Activated naive CD4-positive, alpha-beta T cell treated with anti-CD3 and anti-CD28 coated beads for 36 hours (primary cell): ENCODE measurements at regions not wholly inside any gene's neighbourhood (a gene's known extent, or its start where the extent isn't known, plus 50 kb on each side); places are given as distances from the start of the nearest gene placed in this dataset.

Source experiments
- CTCF ChIA-PET: fragments of 350-600 bp; sonication (Branson Sonifier 250); formaldehyde crosslinking; loops from one replicate; lab custom pipeline; 2021; ENCODE audit warnings: antibody characterized with exemption; lab: Charles Lee
- DNase-seq: peaks from one replicate; pipeline ENCODE4 v3.0.0-alpha.2; 2020
- H3K27ac Mint-ChIP-seq: one replicate; pipeline ENCODE4 v1.8.0; 2021; ENCODE audit warnings: mild to moderate bottlenecking, mixed read lengths
- H3K27me3 Mint-ChIP-seq: one replicate; pipeline ENCODE4 v1.8.0; 2021; ENCODE audit warnings: low read depth, mixed read lengths
- H3K36me3 Mint-ChIP-seq: one replicate; pipeline ENCODE4 v1.8.0; 2021; ENCODE audit warnings: low read depth, mixed read lengths
- H3K4me1 Mint-ChIP-seq: one replicate; pipeline ENCODE4 v1.8.0; 2021; ENCODE audit warnings: low read depth, mixed read lengths
- H3K4me3 Mint-ChIP-seq: one replicate; pipeline ENCODE4 v1.8.0; 2021; ENCODE audit warnings: mild to moderate bottlenecking, moderate library complexity, mixed read lengths
- H3K9me3 Mint-ChIP-seq: one replicate; pipeline ENCODE4 v1.8.0; 2021; ENCODE audit warnings: mixed read lengths
- intact Hi-C: fragments of 100-400 bp; cut with micrococcal nuclease; formaldehyde crosslinking; loops from one replicate; pipeline ENCODE4 v1.15.1; 2023

DNA sequence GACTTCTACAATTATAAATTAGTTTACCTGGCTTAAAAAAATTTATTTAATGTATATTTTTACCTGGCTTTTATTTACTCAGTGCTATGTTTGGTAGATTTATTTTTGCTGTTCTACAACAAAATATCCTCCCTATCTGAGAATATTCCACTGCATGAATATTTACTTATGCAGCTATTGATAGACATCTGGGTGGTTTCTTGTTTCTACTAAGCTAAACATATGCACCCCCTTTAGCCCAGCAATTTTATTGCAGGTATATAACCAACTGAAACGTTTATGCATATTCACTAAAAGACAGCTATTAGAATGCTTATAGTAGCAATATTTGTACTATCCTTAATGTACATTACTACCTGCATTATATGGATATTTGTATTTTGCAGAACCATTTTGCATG is 187.7 kb upstream of the CPHXL start:
- Mint-ChIP-seq H3K36me3 (no peaks in the 10 kb centered on the region), H3K4me1 (no peaks in the 10 kb centered on the region), H3K27me3 (peaks cover 3% of the 10 kb centered on the region), H3K27ac (no peak overlapping the region), H3K4me3 (no peak overlapping the region), H3K9me3 (no peaks in the 10 kb centered on the region)
- CTCF ChIA-PET: no interaction called here
- no peak for DNase-seq
- intact Hi-C loops: no loop called here

DNA sequence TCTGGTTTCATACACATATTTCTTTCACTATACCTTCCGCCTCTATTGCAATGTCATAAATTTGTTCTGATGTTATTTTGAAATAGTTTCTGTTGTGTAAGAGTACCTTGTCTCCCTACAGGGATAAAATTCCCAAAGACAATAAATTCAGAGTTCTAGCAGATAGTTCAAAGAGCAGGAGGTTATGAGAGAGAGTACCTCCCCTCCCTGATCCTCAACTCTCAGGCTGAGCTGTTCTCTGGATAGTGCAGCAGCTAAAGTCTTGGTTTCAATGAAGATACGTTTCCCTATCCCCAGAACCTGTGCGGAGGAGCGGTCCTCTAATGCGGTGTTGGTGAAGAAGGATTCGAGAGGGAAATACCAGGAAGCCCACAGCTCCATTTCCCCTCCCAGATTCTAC is 190.2 kb upstream of the CPHXL start:
- Mint-ChIP-seq H3K4me3 (no peak overlapping the region), H3K27me3 (peaks cover 8% of the 10 kb centered on the region), H3K27ac (no peak overlapping the region)

DNA sequence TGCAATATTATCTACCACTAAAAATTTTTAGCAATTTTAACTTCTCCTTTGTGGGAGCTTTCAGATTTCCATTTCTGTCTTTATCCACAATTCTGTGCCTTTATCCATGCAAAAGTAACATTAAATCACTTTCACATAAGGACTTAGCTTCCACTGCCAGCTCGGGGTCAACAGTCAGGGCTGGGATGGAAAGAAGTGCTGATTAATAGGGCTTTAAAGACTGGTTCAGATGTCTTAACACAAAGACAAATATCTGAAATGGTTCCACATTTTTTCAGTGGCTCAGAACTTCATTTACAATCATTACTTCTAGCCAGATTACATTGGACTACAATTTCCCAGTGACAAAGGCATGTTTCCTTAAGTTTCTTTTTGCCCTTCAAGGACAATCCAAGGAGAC is 191.8 kb upstream of the CPHXL start:
- no peaks in the 10 kb centered on the region for H3K36me3 Mint-ChIP-seq
- intact Hi-C loops: no loop called here
- DNase-seq: no peak
- CTCF ChIA-PET: interaction anchor here (0.6 kb wide), 1 partner anchor 1861 kb away, joined by 5 read pairs; no protein-coding TSS in a partner anchor
- H3K27me3 Mint-ChIP-seq: peaks cover 4% of the 10 kb centered on the region
- H3K4me1 Mint-ChIP-seq: no peaks in the 10 kb centered on the region
- no peaks in the 10 kb centered on the region for H3K9me3 Mint-ChIP-seq
- no peak overlapping the region for H3K27ac Mint-ChIP-seq
- no peak overlapping the region for H3K4me3 Mint-ChIP-seq

More for the DNA sequence above, 190.2 kb upstream of the CPHXL start:
- intact Hi-C loops: no loop called here
- CTCF ChIA-PET: no interaction called here
- no peaks in the 10 kb centered on the region for H3K36me3 Mint-ChIP-seq
- no peaks in the 10 kb centered on the region for H3K4me1 Mint-ChIP-seq
- no peak for DNase-seq
- H3K9me3 Mint-ChIP-seq: no peaks in the 10 kb centered on the region

DNA sequence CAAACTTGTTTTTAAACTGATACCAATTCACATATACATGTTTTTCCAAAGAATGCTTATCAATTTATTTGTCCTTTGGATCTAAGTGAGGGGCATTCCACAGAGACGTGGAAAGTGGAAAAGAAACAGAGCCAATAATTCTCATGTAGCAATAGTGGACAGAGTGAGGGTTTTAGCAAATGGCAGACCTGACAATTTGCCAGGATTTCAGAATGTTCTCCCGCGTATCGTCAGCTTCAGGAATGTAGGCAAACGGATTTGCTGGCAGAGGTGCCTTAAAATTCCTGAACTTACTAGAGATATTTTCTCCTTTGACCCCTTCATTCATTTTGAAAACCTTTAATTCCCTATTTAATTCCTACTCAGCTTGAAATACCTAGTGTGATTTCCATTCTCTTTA is 193.4 kb upstream of the CPHXL start:
- no peak for DNase-seq
- CTCF ChIA-PET: no interaction called here
- Mint-ChIP-seq H3K27me3 (peaks cover 4% of the 10 kb centered on the region), H3K4me1 (no peaks in the 10 kb centered on the region), H3K27ac (no peak overlapping the region), H3K36me3 (no peaks in the 10 kb centered on the region), H3K4me3 (no peak overlapping the region), H3K9me3 (no peaks in the 10 kb centered on the region)
- intact Hi-C loops: no loop called here

GRCh38 chr16:75921281-75921680 is 195.0 kb upstream of the CPHXL start:
- H3K4me1 Mint-ChIP-seq: no peaks in the 10 kb centered on the region
- no peak for DNase-seq
- intact Hi-C loops: no loop called here
- CTCF ChIA-PET: interaction anchor here (0.7 kb wide), 2 partner anchors 290 to 1249 kb away, joined by 3 to 4 read pairs; no protein-coding TSS in a partner anchor
- no peak overlapping the region for H3K27ac Mint-ChIP-seq
- H3K9me3 Mint-ChIP-seq: no peaks in the 10 kb centered on the region
- H3K4me3 Mint-ChIP-seq: no peak overlapping the region
- H3K27me3 Mint-ChIP-seq: peaks cover 4% of the 10 kb centered on the region
- no peaks in the 10 kb centered on the region for H3K36me3 Mint-ChIP-seq

DNA sequence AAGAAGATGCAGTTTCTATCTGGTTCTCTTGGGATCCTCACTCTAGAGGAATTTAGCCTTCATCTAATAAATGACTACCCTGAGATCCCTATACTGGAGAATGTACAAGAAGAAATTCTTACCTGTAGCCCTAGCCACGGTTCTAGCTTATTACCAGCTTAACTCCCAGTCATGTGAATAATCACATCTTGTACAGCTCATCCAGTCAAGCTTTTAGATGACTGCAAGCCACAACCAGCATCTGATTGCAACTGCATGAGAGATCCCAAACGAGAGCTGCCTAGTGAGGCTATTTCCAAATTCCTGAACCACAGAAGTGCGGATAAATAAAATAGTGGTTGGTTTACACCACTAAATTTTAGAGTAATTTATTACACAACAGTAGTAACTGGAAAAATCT is 196.0 kb upstream of the CPHXL start:
- no peaks in the 10 kb centered on the region for H3K4me1 Mint-ChIP-seq
- H3K4me3 Mint-ChIP-seq: no peak overlapping the region
- H3K36me3 Mint-ChIP-seq: no peaks in the 10 kb centered on the region
- CTCF ChIA-PET: no interaction called here
- H3K27ac Mint-ChIP-seq: no peak overlapping the region
- no peaks in the 10 kb centered on the region for H3K9me3 Mint-ChIP-seq
- intact Hi-C loops: no loop called here
- no peak for DNase-seq
- H3K27me3 Mint-ChIP-seq: peaks cover 4% of the 10 kb centered on the region

DNA sequence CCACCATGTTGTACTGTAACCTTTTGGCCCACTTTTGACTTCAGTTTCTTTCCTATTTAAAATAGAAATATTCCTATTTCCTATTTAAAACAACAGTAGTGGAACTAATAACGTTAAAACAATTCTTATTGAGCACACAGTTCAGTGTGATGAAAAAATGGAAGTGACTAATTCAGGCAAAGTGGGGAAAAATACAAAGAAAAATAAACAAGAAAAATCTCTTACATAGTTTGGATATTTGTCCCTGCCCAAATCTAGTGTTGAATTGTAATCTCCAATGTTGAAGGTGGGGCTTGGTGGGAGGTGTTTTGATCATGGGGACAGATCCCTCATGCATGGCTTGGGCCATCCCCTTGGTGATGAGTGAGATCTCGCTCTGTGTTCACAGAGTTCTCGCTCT is 198.1 kb upstream of the CPHXL start:
- peaks cover 4% of the 10 kb centered on the region for H3K27me3 Mint-ChIP-seq
- CTCF ChIA-PET: no interaction called here
- intact Hi-C loops: no loop called here
- no peak overlapping the region for H3K27ac Mint-ChIP-seq
- no peak for DNase-seq
- H3K36me3 Mint-ChIP-seq: no peaks in the 10 kb centered on the region
- H3K4me1 Mint-ChIP-seq: no peaks in the 10 kb centered on the region
- H3K4me3 Mint-ChIP-seq: no peak overlapping the region
- no peaks in the 10 kb centered on the region for H3K9me3 Mint-ChIP-seq

GRCh38 chr16:75927810-75928209 is 201.5 kb upstream of the CPHXL start:
- Mint-ChIP-seq H3K36me3 (no peaks in the 10 kb centered on the region), H3K27me3 (no peaks in the 10 kb centered on the region)
- CTCF ChIA-PET: interaction anchor here (0.5 kb wide), 1 partner anchor 390 kb away, joined by 4 read pairs; no protein-coding TSS in a partner anchor

DNA sequence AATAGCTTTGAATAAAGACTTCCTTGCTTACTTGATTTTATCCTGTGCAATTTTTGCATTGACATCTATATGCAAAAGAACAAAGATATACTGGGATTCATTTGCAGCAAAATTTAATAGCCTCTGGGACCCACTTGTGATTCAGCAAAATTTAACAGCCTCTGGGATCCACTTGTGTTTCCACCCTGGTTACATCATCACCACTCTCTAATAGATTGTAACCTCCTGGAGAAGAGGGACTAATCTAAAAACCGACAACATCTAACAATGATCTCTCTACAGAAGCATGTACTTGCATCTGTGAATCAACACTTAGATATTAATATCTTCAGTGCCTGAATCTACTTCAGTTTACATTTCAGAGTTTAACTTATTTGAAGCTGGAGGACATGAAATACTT is 202.0 kb upstream of the CPHXL start:
- intact Hi-C loops: no loop called here
- CTCF ChIA-PET: interaction anchor here (0.5 to 0.6 kb wide), 2 partner anchors 391 to 1093 kb away, joined by 3 to 4 read pairs; no protein-coding TSS in a partner anchor
- no peak for DNase-seq
- no peaks in the 10 kb centered on the region for H3K36me3 Mint-ChIP-seq
- H3K4me1 Mint-ChIP-seq: no peaks in the 10 kb centered on the region
- H3K27me3 Mint-ChIP-seq: no peaks in the 10 kb centered on the region
- peaks cover 4% of the 10 kb centered on the region for H3K9me3 Mint-ChIP-seq
- no peak overlapping the region for H3K27ac Mint-ChIP-seq
- no peak overlapping the region for H3K4me3 Mint-ChIP-seq

More at GRCh38 chr16:75927810-75928209, 201.5 kb upstream of the CPHXL start:
- intact Hi-C loops: no loop called here
- no peaks in the 10 kb centered on the region for H3K4me1 Mint-ChIP-seq
- DNase-seq: no peak
- no peak overlapping the region for H3K4me3 Mint-ChIP-seq
- H3K27ac Mint-ChIP-seq: no peak overlapping the region
- H3K9me3 Mint-ChIP-seq: peaks cover 4% of the 10 kb centered on the region

- H3K36me3 Mint-ChIP-seq: no peaks in the 10 kb centered on the region
- no peaks in the 10 kb centered on the region for H3K27me3 Mint-ChIP-seq
- no peak overlapping the region for H3K4me3 Mint-ChIP-seq
- peaks cover 4% of the 10 kb centered on the region for H3K9me3 Mint-ChIP-seq
- intact Hi-C loops: no loop called here
- H3K27ac Mint-ChIP-seq: no peak overlapping the region
- CTCF ChIA-PET: interaction anchor here (0.6 kb wide), 1 partner anchor 1092 kb away, joined by 3 read pairs; no protein-coding TSS in a partner anchor
- no peaks in the 10 kb centered on the region for H3K4me1 Mint-ChIP-seq
- DNase-seq: no peak
Measured at GRCh38 chr16:75929046-75929445, 202.8 kb upstream of the CPHXL start.

- no peak for DNase-seq
- CTCF ChIA-PET: no interaction called here
- intact Hi-C loops: no loop called here
- no peaks in the 10 kb centered on the region for H3K36me3 Mint-ChIP-seq
- peaks cover 4% of the 10 kb centered on the region for H3K9me3 Mint-ChIP-seq
- H3K4me3 Mint-ChIP-seq: no peak overlapping the region
- no peak overlapping the region for H3K27ac Mint-ChIP-seq
- H3K4me1 Mint-ChIP-seq: no peaks in the 10 kb centered on the region
- H3K27me3 Mint-ChIP-seq: no peaks in the 10 kb centered on the region
Measured at GRCh38 chr16:75931043-75931442, 204.8 kb upstream of the CPHXL start.

DNA sequence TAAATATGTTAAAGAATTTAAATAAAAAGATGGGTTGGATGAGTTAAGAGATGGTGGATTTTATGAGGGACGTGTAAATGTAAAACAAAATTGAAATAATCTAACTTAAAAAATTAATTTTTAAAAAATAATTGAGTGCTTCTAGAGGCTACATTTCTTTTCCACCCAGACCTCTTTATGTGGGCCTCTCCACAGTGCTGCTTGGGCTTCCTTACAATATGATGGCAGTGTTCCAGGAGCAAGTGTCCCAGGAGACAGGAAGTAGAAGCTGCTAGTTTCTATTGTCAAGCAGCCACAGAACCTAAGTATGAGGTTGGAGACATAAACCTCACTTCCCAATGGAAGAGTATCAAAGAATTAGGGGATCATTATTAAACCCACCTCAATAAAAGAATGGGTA is 205.7 kb upstream of the CPHXL start:
- no peaks in the 10 kb centered on the region for H3K27me3 Mint-ChIP-seq
- DNase-seq: no peak
- no peaks in the 10 kb centered on the region for H3K4me1 Mint-ChIP-seq
- H3K9me3 Mint-ChIP-seq: peaks cover 4% of the 10 kb centered on the region
- intact Hi-C loops: no loop called here
- no peak overlapping the region for H3K4me3 Mint-ChIP-seq
- CTCF ChIA-PET: no interaction called here
- no peak overlapping the region for H3K27ac Mint-ChIP-seq
- H3K36me3 Mint-ChIP-seq: no peaks in the 10 kb centered on the region

DNA sequence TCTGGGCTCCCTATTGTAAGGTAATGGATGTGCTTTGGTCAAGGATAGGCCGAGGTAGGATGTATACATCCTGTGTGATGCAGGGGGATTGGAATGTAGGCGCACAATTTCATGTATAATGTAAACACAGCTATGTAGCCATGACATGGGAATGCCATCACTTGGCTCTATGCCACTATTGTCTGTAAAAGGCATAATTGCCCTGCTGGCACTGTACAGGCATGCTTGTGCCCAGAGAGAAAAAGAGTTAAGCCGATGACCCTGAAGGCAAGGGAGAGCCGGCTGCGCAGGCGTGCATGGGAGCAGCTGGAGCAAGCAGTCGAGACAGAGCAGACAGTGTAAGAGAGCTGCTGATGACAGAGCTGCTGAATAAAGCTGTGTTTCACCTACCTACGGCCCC is 212.5 kb upstream of the CPHXL start:
- Mint-ChIP-seq H3K4me1 (no peaks in the 10 kb centered on the region), H3K9me3 (no peaks in the 10 kb centered on the region), H3K27ac (no peak overlapping the region), H3K27me3 (no peaks in the 10 kb centered on the region), H3K4me3 (no peak overlapping the region), H3K36me3 (no peaks in the 10 kb centered on the region)
- intact Hi-C loops: no loop called here
- CTCF ChIA-PET: no interaction called here
- no peak for DNase-seq
